ENCODE measurements at regions not wholly inside any gene's neighbourhood (a gene's known extent, or its start where the extent isn't known, plus 50 kb on each side); places are given as distances from the start of the nearest gene placed in this dataset.

GRCh38 chrX:39755143-39756032, 342.4 kb downstream of the BCOR start:
- no peak for DNase-seq

- DNase-seq = no peak
These were observed 341.5 kb downstream of the BCOR start for GRCh38 chrX:39756086-39756883.

GRCh38 chrX:39757971-39758370, 339.8 kb downstream of the BCOR start:
- DNase-seq = no peak

- no peak for DNase-seq
These were observed 338.8 kb downstream of the BCOR start for GRCh38 chrX:39758791-39759525.

GRCh38 chrX:39759526-39760224, 338.1 kb downstream of the BCOR start:
- DNase-seq = no peak

- no peak for DNase-seq
These were observed 336.8 kb downstream of the BCOR start for GRCh38 chrX:39760930-39761329.

GRCh38 chrX:39762266-39762841, 335.4 kb downstream of the BCOR start:
- DNase-seq = no peak

GRCh38 chrX:39764441-39764914, 333.3 kb downstream of the BCOR start:
- DNase-seq = no peak

- no peak for DNase-seq
These were observed 332.4 kb downstream of the BCOR start for GRCh38 chrX:39765327-39765726.

GRCh38 chrX:39766085-39766726, 331.6 kb downstream of the BCOR start:
- no peak for DNase-seq

GRCh38 chrX:39766855-39767254, 330.9 kb downstream of the BCOR start:
- DNase-seq = no peak

GRCh38 chrX:39767446-39767845, 330.3 kb downstream of the BCOR start:
- DNase-seq = no peak

- no peak for DNase-seq
These were observed 328.0 kb downstream of the BCOR start for GRCh38 chrX:39769748-39770147.

- DNase-seq = no peak
These were observed 326.7 kb downstream of the BCOR start for GRCh38 chrX:39771089-39771488.

- DNase-seq = peak; percentile 34
These were observed 325.5 kb downstream of the BCOR start for GRCh38 chrX:39772057-39772832.

- no peak for DNase-seq
These were observed 324.6 kb downstream of the BCOR start for GRCh38 chrX:39773150-39773549.

GRCh38 chrX:39773923-39774773, 323.6 kb downstream of the BCOR start:
- DNase-seq = no peak

- DNase-seq = no peak
These were observed 322.9 kb downstream of the BCOR start for GRCh38 chrX:39774774-39775328.

GRCh38 chrX:39777623-39778025, 320.1 kb downstream of the BCOR start:
- DNase-seq = no peak

Measured in activated T-cell treated with anti-CD3 and anti-CD28 coated beads for 4 hours (primary cell).